ENCODE measurements at regions not wholly inside any gene's neighbourhood (a gene's known extent, or its start where the extent isn't known, plus 50 kb on each side); places are given as distances from the start of the nearest gene placed in this dataset.

DNA sequence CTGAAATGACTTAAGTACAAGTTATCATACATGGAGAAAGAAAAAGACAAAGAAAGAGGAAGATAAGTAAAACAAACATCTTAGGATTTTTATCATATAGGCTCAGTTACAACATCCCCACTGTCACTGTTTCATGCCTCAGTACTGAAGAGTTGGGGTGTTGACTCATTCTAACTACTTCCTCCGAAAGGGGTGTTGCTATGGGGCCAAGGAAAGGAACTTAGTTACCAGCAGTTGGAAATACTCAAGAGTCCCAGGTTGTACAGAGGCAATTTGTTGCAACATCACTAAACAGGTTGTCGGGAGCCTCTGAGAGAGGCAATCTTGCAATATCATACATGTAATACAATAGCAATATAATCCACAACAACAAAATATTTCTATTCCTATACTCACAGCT, 1264.7 kb downstream of the PCDH7 start:
- no TSS peak for BruUV-seq (replicated peaks)
- Mint-ChIP-seq H3K9me3 (ENCODE audit: low read depth, unreplicated experiment) (peaks cover 5% of the 10 kb centered on the region), H3K27ac (ENCODE audit: unreplicated experiment) (no peak overlapping the region), H3K4me3 (ENCODE audit: low read depth, unreplicated experiment) (no peak overlapping the region), H3K36me3 (ENCODE audit: insufficient read depth, unreplicated experiment) (no peaks in the 10 kb centered on the region), H3K27me3 (ENCODE audit: unreplicated experiment) (no peaks in the 10 kb centered on the region), H3K4me1 (ENCODE audit: low read depth, unreplicated experiment) (no peaks in the 10 kb centered on the region)
- intact Hi-C loops (cut with micrococcal nuclease; ENCODE audit: unreplicated experiment), result no loop called here
- CTCF ChIA-PET, result no interaction called here
- DNase-seq, result no peak
- TF ChIP-seq, protein P1, sequence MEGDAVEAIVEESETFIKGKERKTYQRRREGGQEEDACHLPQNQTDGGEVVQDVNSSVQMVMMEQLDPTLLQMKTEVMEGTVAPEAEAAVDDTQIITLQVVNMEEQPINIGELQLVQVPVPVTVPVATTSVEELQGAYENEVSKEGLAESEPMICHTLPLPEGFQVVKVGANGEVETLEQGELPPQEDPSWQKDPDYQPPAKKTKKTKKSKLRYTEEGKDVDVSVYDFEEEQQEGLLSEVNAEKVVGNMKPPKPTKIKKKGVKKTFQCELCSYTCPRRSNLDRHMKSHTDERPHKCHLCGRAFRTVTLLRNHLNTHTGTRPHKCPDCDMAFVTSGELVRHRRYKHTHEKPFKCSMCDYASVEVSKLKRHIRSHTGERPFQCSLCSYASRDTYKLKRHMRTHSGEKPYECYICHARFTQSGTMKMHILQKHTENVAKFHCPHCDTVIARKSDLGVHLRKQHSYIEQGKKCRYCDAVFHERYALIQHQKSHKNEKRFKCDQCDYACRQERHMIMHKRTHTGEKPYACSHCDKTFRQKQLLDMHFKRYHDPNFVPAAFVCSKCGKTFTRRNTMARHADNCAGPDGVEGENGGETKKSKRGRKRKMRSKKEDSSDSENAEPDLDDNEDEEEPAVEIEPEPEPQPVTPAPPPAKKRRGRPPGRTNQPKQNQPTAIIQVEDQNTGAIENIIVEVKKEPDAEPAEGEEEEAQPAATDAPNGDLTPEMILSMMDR (IDR thresholded peaks at IDR 0.05; ENCODE audit: unreplicated experiment), result no peak

DNA sequence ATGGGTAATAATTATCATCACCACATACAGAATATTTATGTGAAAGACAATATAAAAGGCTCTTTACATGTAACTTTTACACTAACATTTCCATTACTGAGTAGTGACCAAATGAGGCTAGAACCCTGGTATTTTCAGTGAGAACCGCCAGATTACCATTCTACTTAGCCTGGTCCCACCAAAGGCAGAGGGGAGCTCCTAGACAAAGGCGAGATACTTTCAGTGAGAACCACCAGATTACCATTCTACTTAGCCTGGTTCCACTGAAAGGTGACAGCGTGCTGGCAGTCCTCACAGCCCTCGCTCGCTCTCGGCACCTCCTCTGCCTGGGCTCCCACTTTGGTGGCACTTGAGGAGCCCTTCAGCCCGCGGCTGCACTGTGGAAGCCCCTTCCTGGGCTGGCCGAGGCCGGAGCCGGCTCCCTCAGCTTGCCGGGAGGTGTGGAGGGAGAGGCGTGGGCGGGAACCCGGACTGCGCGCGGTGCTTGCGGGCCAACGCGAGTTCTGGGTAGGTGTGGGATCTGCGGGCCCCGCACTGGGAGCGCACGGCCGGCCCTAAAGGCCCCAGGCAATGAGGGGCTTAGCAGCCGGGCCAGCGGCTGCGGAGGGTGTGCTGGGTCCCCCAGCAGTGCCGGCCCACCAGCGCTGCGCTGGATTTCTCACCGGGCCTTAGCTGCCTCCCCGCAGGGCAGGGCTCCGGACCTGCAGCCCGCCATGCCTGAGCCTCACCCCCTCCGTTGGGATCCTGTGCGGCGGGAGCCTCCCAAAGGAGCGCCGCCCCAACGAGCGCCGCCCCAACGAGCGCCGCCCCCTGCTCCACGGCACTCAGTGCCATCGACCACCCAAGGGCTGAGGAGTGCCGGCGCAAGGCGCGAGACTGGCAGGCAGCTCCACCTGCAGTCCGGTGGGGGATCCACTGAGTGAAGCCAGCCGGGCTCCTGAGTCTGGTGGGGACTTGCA, 1276.1 kb downstream of the PCDH7 start:
- DNase-seq, result no peak
- Mint-ChIP-seq H3K9me3 (ENCODE audit: low read depth, unreplicated experiment) (peaks cover 2% of the 10 kb centered on the region), H3K27me3 (ENCODE audit: unreplicated experiment) (no peaks in the 10 kb centered on the region), H3K4me1 (ENCODE audit: low read depth, unreplicated experiment) (no peaks in the 10 kb centered on the region), H3K27ac (ENCODE audit: unreplicated experiment) (no peak overlapping the region), H3K36me3 (ENCODE audit: insufficient read depth, unreplicated experiment) (no peaks in the 10 kb centered on the region), H3K4me3 (ENCODE audit: low read depth, unreplicated experiment) (no peak overlapping the region)
- intact Hi-C loops (cut with micrococcal nuclease; ENCODE audit: unreplicated experiment), result no loop called here
- BruUV-seq (replicated peaks), result no TSS peak
- TF ChIP-seq, protein P1 (IDR thresholded peaks at IDR 0.05; ENCODE audit: unreplicated experiment), result no peak
- CTCF ChIA-PET, result no interaction called here

DNA sequence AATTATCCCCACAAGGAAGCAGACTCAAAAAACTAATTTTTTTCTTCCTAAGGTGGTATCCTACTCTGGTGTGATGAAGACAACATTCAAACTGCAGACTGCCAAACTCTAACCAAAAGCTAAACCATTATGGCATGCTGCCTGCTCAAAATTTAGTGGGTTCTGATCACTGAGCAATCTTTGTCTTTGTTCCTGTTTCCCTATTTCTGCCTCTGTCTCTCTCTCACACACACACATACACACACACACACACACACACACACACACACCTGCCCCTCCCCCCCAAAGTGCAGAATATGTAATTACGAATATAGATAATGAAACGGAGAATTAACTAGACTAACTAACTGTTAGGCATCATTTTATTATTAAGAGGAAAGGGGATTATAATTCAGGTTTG, 1278.6 kb downstream of the PCDH7 start:
- no peak overlapping the region for H3K4me3 Mint-ChIP-seq (ENCODE audit: low read depth, unreplicated experiment)
- TF ChIP-seq, protein P1 (IDR thresholded peaks at IDR 0.05; ENCODE audit: unreplicated experiment), result no peak
- H3K27me3 Mint-ChIP-seq (ENCODE audit: unreplicated experiment), result no peaks in the 10 kb centered on the region
- H3K9me3 Mint-ChIP-seq (ENCODE audit: low read depth, unreplicated experiment), result peaks cover 3% of the 10 kb centered on the region
- no peak for DNase-seq
- intact Hi-C loops (cut with micrococcal nuclease; ENCODE audit: unreplicated experiment), result no loop called here
- CTCF ChIA-PET, result interaction anchor here (0.6 kb wide), 1 partner anchor 9 kb away, joined by 3 read pairs; no protein-coding TSS in a partner anchor
- BruUV-seq (replicated peaks), result no TSS peak
- no peaks in the 10 kb centered on the region for H3K36me3 Mint-ChIP-seq (ENCODE audit: insufficient read depth, unreplicated experiment)
- H3K4me1 Mint-ChIP-seq (ENCODE audit: low read depth, unreplicated experiment), result no peaks in the 10 kb centered on the region
- H3K27ac Mint-ChIP-seq (ENCODE audit: unreplicated experiment), result no peak overlapping the region

DNA sequence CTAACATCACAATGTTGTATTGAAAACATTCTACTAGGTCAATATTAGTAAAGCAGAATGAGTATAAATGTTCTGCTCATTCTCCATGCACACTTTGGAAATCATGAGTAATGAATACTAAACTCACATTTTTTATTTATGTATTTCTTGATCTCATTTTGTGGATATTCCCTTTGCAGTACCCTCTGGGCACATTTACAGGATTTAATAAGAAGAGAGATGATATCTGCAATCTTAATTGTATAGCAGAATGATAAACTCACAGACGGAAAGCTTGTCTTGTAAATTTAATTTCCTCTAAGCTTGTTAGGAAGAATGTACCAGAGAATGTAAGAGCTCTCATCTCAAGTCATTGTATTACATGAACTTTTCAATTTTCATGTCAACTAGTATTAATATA, 1279.7 kb downstream of the PCDH7 start:
- Mint-ChIP-seq H3K9me3 (ENCODE audit: low read depth, unreplicated experiment) (peaks cover 3% of the 10 kb centered on the region), H3K36me3 (ENCODE audit: insufficient read depth, unreplicated experiment) (no peaks in the 10 kb centered on the region), H3K4me1 (ENCODE audit: low read depth, unreplicated experiment) (no peaks in the 10 kb centered on the region), H3K4me3 (ENCODE audit: low read depth, unreplicated experiment) (no peak overlapping the region), H3K27me3 (ENCODE audit: unreplicated experiment) (no peaks in the 10 kb centered on the region), H3K27ac (ENCODE audit: unreplicated experiment) (no peak overlapping the region)
- no peak for DNase-seq
- CTCF ChIA-PET, result no interaction called here
- TF ChIP-seq, protein P1 (IDR thresholded peaks at IDR 0.05; ENCODE audit: unreplicated experiment), result no peak
- intact Hi-C loops (cut with micrococcal nuclease; ENCODE audit: unreplicated experiment), result no loop called here
- BruUV-seq (replicated peaks), result no TSS peak

Measured in Calu3 (cell line).